LNCaP clone FGC (cell line): ENCODE measurements at regions not wholly inside any gene's neighbourhood (a gene's known extent, or its start where the extent isn't known, plus 50 kb on each side); places are given as distances from the start of the nearest gene placed in this dataset.
A peak's percentile ranks its signal among the peaks of the same experiment; 100 is the strongest.

ENCODE experiments used
- DNase-seq: peaks from one replicate; pipeline ENCODE4 v3.0.0-alpha.2; 2011; ENCODE audit warnings: low read depth
- H3K4me3 ChIP-seq: 2 replicates; pipeline ENCODE4 v1.5.1; 2011; ENCODE audit warnings: mild to moderate bottlenecking, low read depth, low read length, control low read depth
- CTCF ChIP-seq: IDR thresholded peaks from 2 replicates; pipeline ENCODE4 v1.5.1; 2012; ENCODE audit warnings: mild to moderate bottlenecking; ENCODE audit not compliant: control insufficient read depth, insufficient read depth; ENCODE audit errors: extremely low read depth

GRCh38 chr18:44590956-44591670 is 89.6 kb upstream of the SETBP1 start:
- TF ChIP-seq CTCF: no peak
- H3K4me3 ChIP-seq: no peak overlapping the region
- DNase-seq: no peak

GRCh38 chr18:44592639-44593038 is 88.0 kb upstream of the SETBP1 start:
- TF ChIP-seq CTCF: no peak
- DNase-seq: no peak

GRCh38 chr18:44594799-44595467 is 85.8 kb upstream of the SETBP1 start:
- H3K4me3 ChIP-seq: no peak overlapping the region
- DNase-seq: no peak
- no peak for TF ChIP-seq CTCF

More at GRCh38 chr18:44592639-44593038, 88.0 kb upstream of the SETBP1 start:
- H3K4me3 ChIP-seq: no peak overlapping the region

- DNase-seq: no peak
- H3K4me3 ChIP-seq: no peak overlapping the region
- no peak for TF ChIP-seq CTCF
These were observed 82.9 kb upstream of the SETBP1 start for GRCh38 chr18:44597797-44598196.

- DNase-seq: no peak
- peak; percentile 27 for TF ChIP-seq CTCF
- H3K4me3 ChIP-seq: no peak overlapping the region
These were observed 82.2 kb upstream of the SETBP1 start for GRCh38 chr18:44598514-44598913.

- no peak overlapping the region for H3K4me3 ChIP-seq
- DNase-seq: no peak
- TF ChIP-seq CTCF: no peak
These were observed 81.3 kb upstream of the SETBP1 start for GRCh38 chr18:44599412-44599811.
